ENCODE measurements at regions not wholly inside any gene's neighbourhood (a gene's known extent, or its start where the extent isn't known, plus 50 kb on each side); places are given as distances from the start of the nearest gene placed in this dataset.

DNA sequence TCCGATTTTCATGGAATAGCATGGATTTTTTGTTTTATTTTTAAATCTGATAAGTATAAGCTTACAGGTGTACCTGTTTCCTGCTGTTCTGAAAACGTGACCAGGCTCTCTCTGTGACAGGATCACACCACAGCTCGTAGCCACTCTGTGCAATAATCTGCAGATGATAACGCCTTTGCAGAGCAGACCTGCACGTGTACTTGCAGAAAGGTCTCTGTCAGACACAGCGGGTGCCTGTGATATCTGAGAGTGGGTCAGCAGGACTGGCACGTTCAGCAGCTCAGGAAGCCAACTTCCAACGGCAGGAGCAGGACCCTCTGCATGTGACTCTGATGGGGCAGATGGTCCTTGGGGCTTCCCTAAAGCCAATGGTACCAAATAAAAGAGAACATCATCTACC lies 68.6 kb upstream of the HDDC2 start:
- Histone ChIP-seq H3K27me3 (no peaks in the 10 kb centered on the region), H3K9me3 (no peaks in the 10 kb centered on the region), H3K4me3 (no peak overlapping the region), H3K36me3 (no peaks in the 10 kb centered on the region), H3K27ac (no peak overlapping the region), H3K4me1 (no peaks in the 10 kb centered on the region)
- DNase-seq (no peak), ATAC-seq (no peak)
- intact Hi-C loops (cut with DNase I; ENCODE audit: low total_unique reads) = no loop called here
- in situ Hi-C loops (cut with MboI; ENCODE audit: low sequenced_read_pairs in 4 of 4) = no loop called here
- no peak for TF ChIP-seq CTCF (IDR thresholded peaks at IDR 0.05 in 4 of 5, conservative IDR thresholded peaks at IDR 0.05 in 1 of 5)
- no peak for TF ChIP-seq POLR2A (IDR thresholded peaks at IDR 0.05)

- Histone ChIP-seq H3K27me3 (no peaks in the 10 kb centered on the region), H3K9me3 (no peaks in the 10 kb centered on the region), H3K4me1 (no peaks in the 10 kb centered on the region), H3K36me3 (no peaks in the 10 kb centered on the region), H3K4me3 (no peak overlapping the region), H3K27ac (no peak overlapping the region)
- ATAC-seq (no peak), DNase-seq (no peak)
- TF ChIP-seq CTCF (IDR thresholded peaks at IDR 0.05 in 4 of 5, conservative IDR thresholded peaks at IDR 0.05 in 1 of 5) (no peak), POLR2A (IDR thresholded peaks at IDR 0.05) (no peak)
- intact Hi-C loops (cut with DNase I; ENCODE audit: low total_unique reads) = no loop called here
- in situ Hi-C loops (cut with MboI; ENCODE audit: low sequenced_read_pairs in 4 of 4) = no loop called here
These were observed 73.2 kb upstream of the HDDC2 start for GRCh38 chr6:125375013-125375412.

DNA sequence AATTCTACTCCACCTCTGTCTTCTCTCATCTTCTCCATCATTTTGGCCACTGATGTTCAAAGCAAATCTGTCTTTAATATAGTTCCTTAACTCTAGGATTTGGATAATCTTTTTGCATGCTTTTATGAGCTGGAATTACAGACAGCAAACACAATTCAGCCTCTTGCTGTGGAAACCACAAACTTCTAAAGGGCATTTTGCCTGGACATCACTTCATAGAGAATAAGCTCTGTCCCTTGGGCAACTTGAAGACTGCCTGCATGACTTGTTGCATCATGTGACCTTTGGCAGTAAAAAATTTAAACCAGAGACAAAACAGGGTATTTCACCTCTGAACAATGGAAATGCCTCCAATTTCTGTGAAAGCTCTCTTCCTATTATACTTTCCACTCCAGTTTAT lies 74.1 kb upstream of the HDDC2 start:
- Histone ChIP-seq H3K36me3 (no peaks in the 10 kb centered on the region), H3K27me3 (no peaks in the 10 kb centered on the region), H3K4me1 (no peaks in the 10 kb centered on the region), H3K4me3 (no peak overlapping the region), H3K9me3 (no peaks in the 10 kb centered on the region), H3K27ac (no peak overlapping the region)
- intact Hi-C loops (cut with DNase I; ENCODE audit: low total_unique reads) (no loop called here), in situ Hi-C loops (cut with MboI; ENCODE audit: low sequenced_read_pairs in 4 of 4) (no loop called here)
- no peak for DNase-seq
- no peak for ATAC-seq
- TF ChIP-seq POLR2A (IDR thresholded peaks at IDR 0.05) = no peak
- TF ChIP-seq CTCF (IDR thresholded peaks at IDR 0.05 in 4 of 5, conservative IDR thresholded peaks at IDR 0.05 in 1 of 5) = no peak

DNA sequence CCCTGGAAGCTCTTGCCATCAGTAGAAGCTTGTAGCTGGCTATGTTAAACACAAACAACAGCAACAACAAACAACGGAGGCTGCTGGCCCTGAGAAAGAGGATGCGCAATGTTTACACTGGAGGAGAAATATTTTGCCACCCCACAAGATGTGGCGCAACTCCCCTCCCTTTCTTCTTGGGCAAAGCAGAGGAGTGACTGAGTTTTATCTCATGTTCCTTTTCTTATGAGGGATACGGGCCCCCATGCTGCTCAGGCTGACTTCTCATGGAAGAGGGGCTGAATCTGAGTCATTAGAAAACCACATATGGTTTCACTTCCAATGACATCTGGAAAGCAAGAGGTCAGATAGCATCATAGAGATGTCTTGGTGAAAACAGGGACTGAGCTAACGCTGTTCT lies 75.9 kb upstream of the HDDC2 start:
- no peak overlapping the region for H3K4me3 ChIP-seq
- H3K9me3 ChIP-seq = no peaks in the 10 kb centered on the region
- H3K27me3 ChIP-seq = no peaks in the 10 kb centered on the region
- intact Hi-C loops (cut with DNase I; ENCODE audit: low total_unique reads) (no loop called here), in situ Hi-C loops (cut with MboI; ENCODE audit: low sequenced_read_pairs in 4 of 4) (no loop called here)
- H3K27ac ChIP-seq = no peak overlapping the region
- no peak for ATAC-seq
- DNase-seq = no peak
- no peaks in the 10 kb centered on the region for H3K36me3 ChIP-seq
- TF ChIP-seq CTCF (IDR thresholded peaks at IDR 0.05 in 4 of 5, conservative IDR thresholded peaks at IDR 0.05 in 1 of 5) (no peak), POLR2A (IDR thresholded peaks at IDR 0.05) (no peak)
- no peaks in the 10 kb centered on the region for H3K4me1 ChIP-seq

GRCh38 chr6:125379174-125379573 lies 77.4 kb upstream of the HDDC2 start:
- ATAC-seq (no peak), DNase-seq (no peak)
- in situ Hi-C loops (cut with MboI; ENCODE audit: low sequenced_read_pairs in 4 of 4) = no loop called here
- no peak for TF ChIP-seq POLR2A (IDR thresholded peaks at IDR 0.05)
- TF ChIP-seq CTCF (IDR thresholded peaks at IDR 0.05 in 4 of 5, conservative IDR thresholded peaks at IDR 0.05 in 1 of 5) = no peak
- Histone ChIP-seq H3K27ac (no peak overlapping the region), H3K36me3 (no peaks in the 10 kb centered on the region), H3K27me3 (no peaks in the 10 kb centered on the region), H3K4me1 (no peaks in the 10 kb centered on the region), H3K4me3 (no peak overlapping the region), H3K9me3 (no peaks in the 10 kb centered on the region)
- intact Hi-C loops (cut with DNase I; ENCODE audit: low total_unique reads) = no loop called here
